ENCODE measurements at regions not wholly inside any gene's neighbourhood (a gene's known extent, or its start where the extent isn't known, plus 50 kb on each side); places are given as distances from the start of the nearest gene placed in this dataset.

DNA sequence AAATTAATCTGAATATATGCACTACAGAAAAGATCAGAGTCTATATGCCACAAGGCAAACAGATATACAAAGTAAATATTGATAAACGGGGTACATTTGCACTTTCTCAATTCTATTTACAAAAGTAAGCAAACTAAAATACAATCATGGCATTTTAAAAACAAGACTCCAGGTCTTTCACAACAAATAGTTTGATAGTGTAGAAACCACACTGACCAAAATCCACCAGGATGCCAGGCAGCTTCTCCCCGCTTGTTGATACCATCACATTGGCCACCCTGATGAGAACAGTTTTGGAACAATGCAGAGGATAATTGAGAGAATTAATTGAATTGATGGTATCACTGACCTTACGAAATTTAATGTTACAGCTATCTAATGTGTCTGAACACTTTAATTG, 190.6 kb upstream of the TMCO5A start:
- DNase-seq = no peak
- Histone ChIP-seq H3K9me3 (ENCODE audit: insufficient read depth, low read depth, low read length) (no peaks in the 10 kb centered on the region), H3K27ac (ENCODE audit: low read depth, low read length) (no peak overlapping the region), H2AFZ (ENCODE audit: insufficient read depth, low read length, poor library complexity) (no peak overlapping the region), H3K79me1 (ENCODE audit: low read length) (no peaks in the 10 kb centered on the region), H3K36me3 (ENCODE audit: control insufficient read depth in 1 of 2, insufficient read depth in 2 of 2, low read length in 2 of 2) (no peaks in the 10 kb centered on the region), H3K79me2 (ENCODE audit: control insufficient read depth, insufficient read depth, low read length, poor library complexity) (no peaks in the 10 kb centered on the region), H3K4me1 (ENCODE audit: control insufficient read depth in 1 of 2, insufficient read depth in 2 of 2, low read length in 2 of 2) (no peaks in the 10 kb centered on the region), H2BK120ac (ENCODE audit: insufficient read depth, low read length, poor library complexity) (no peak overlapping the region), H3K4ac (ENCODE audit: low read depth, low read length) (no peak overlapping the region), H4K12ac (ENCODE audit: low read depth, low read length) (no peak overlapping the region), H4K8ac (ENCODE audit: low read depth, low read length) (no peak overlapping the region), H3K9ac (ENCODE audit: low read length) (no peak overlapping the region), H3K14ac (ENCODE audit: low read length) (no peak overlapping the region), H3K27me3 (ENCODE audit: insufficient read depth, low read length) (no peaks in the 10 kb centered on the region), H2BK5ac (ENCODE audit: low read depth, low read length, poor library complexity) (no peak overlapping the region), H4K91ac (ENCODE audit: low read depth, low read length) (no peak overlapping the region), H3K18ac (ENCODE audit: low read length) (no peak overlapping the region), H3K4me2 (ENCODE audit: low read length) (no peak overlapping the region), H3K23ac (ENCODE audit: low read length) (no peak overlapping the region), H3K4me3 (ENCODE audit: low read depth, low read length) (no peak overlapping the region), H2BK12ac (ENCODE audit: low read length) (no peak overlapping the region), H2AK5ac (ENCODE audit: low read length) (no peak overlapping the region)
- WGBS (ENCODE audit: extremely low coverage, insufficient coverage, insufficient read length) = no CpG with 5 or more reads among the region's 3 CpGs

- Histone ChIP-seq H3K4me1 (ENCODE audit: control insufficient read depth in 1 of 2, insufficient read depth in 2 of 2, low read length in 2 of 2) (no peaks in the 10 kb centered on the region), H3K23ac (ENCODE audit: low read length) (no peak overlapping the region), H2AK5ac (ENCODE audit: low read length) (no peak overlapping the region), H2AFZ (ENCODE audit: insufficient read depth, low read length, poor library complexity) (no peak overlapping the region), H3K18ac (ENCODE audit: low read length) (no peak overlapping the region), H3K27me3 (ENCODE audit: insufficient read depth, low read length) (no peaks in the 10 kb centered on the region), H3K9me3 (ENCODE audit: insufficient read depth, low read depth, low read length) (no peaks in the 10 kb centered on the region), H2BK120ac (ENCODE audit: insufficient read depth, low read length, poor library complexity) (no peak overlapping the region), H3K4me2 (ENCODE audit: low read length) (no peak overlapping the region), H3K79me2 (ENCODE audit: control insufficient read depth, insufficient read depth, low read length, poor library complexity) (no peaks in the 10 kb centered on the region), H2BK5ac (ENCODE audit: low read depth, low read length, poor library complexity) (no peak overlapping the region), H3K4me3 (ENCODE audit: low read depth, low read length) (no peak overlapping the region), H3K4ac (ENCODE audit: low read depth, low read length) (no peak overlapping the region), H3K14ac (ENCODE audit: low read length) (no peak overlapping the region), H3K79me1 (ENCODE audit: low read length) (no peaks in the 10 kb centered on the region), H2BK12ac (ENCODE audit: low read length) (no peak overlapping the region), H4K12ac (ENCODE audit: low read depth, low read length) (no peak overlapping the region), H3K27ac (ENCODE audit: low read depth, low read length) (no peak overlapping the region), H4K91ac (ENCODE audit: low read depth, low read length) (no peak overlapping the region), H3K9ac (ENCODE audit: low read length) (no peak overlapping the region), H4K8ac (ENCODE audit: low read depth, low read length) (no peak overlapping the region), H3K36me3 (ENCODE audit: control insufficient read depth in 1 of 2, insufficient read depth in 2 of 2, low read length in 2 of 2) (no peaks in the 10 kb centered on the region)
- no CpG with 5 or more reads among the region's 1 CpG for WGBS (ENCODE audit: extremely low coverage, insufficient coverage, insufficient read length)
- no peak for DNase-seq
These were observed 189.9 kb upstream of the TMCO5A start for GRCh38 chr15:37744521-37744920.

DNA sequence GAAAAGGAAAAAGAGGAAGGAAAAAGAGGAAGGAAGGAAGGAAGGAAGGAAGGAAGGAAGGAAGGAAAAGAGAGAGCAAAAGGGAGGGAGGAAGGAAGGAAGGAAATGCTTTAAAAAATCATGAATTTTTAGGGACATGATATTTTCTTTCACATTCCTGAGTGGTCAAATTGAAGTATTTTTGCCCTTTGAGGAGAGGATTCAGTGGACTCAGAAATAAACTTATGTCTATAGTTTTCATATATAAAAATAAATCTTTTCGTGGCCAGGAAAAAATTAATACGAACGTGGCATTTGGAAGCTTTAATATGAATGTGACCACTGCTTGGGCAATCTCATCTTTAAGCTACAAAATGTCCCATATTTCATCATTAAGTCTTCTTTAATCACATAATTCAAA, 183.0 kb upstream of the TMCO5A start:
- H3K4me2 ChIP-seq (ENCODE audit: low read length) = no peak overlapping the region
- H3K4ac ChIP-seq (ENCODE audit: low read depth, low read length) = no peak overlapping the region
- H3K9ac ChIP-seq (ENCODE audit: low read length) = no peak overlapping the region
- no peak overlapping the region for H4K91ac ChIP-seq (ENCODE audit: low read depth, low read length)
- H3K4me3 ChIP-seq (ENCODE audit: low read depth, low read length) = no peak overlapping the region
- no CpG with 5 or more reads among the region's 3 CpGs for WGBS (ENCODE audit: extremely low coverage, insufficient coverage, insufficient read length)
- no peak overlapping the region for H2AK5ac ChIP-seq (ENCODE audit: low read length)
- H4K12ac ChIP-seq (ENCODE audit: low read depth, low read length) = no peak overlapping the region
- no peaks in the 10 kb centered on the region for H3K36me3 ChIP-seq (ENCODE audit: control insufficient read depth in 1 of 2, insufficient read depth in 2 of 2, low read length in 2 of 2)
- H3K9me3 ChIP-seq (ENCODE audit: insufficient read depth, low read depth, low read length) = no peaks in the 10 kb centered on the region
- H2BK5ac ChIP-seq (ENCODE audit: low read depth, low read length, poor library complexity) = no peak overlapping the region
- H3K27ac ChIP-seq (ENCODE audit: low read depth, low read length) = no peak overlapping the region
- no peak overlapping the region for H2AFZ ChIP-seq (ENCODE audit: insufficient read depth, low read length, poor library complexity)
- H3K23ac ChIP-seq (ENCODE audit: low read length) = no peak overlapping the region
- no peak overlapping the region for H3K14ac ChIP-seq (ENCODE audit: low read length)
- no peak for DNase-seq
- no peak overlapping the region for H2BK120ac ChIP-seq (ENCODE audit: insufficient read depth, low read length, poor library complexity)
- H3K4me1 ChIP-seq (ENCODE audit: control insufficient read depth in 1 of 2, insufficient read depth in 2 of 2, low read length in 2 of 2) = no peaks in the 10 kb centered on the region
- no peaks in the 10 kb centered on the region for H3K79me2 ChIP-seq (ENCODE audit: control insufficient read depth, insufficient read depth, low read length, poor library complexity)
- H3K18ac ChIP-seq (ENCODE audit: low read length) = no peak overlapping the region
- no peaks in the 10 kb centered on the region for H3K79me1 ChIP-seq (ENCODE audit: low read length)
- no peaks in the 10 kb centered on the region for H3K27me3 ChIP-seq (ENCODE audit: insufficient read depth, low read length)
- no peak overlapping the region for H4K8ac ChIP-seq (ENCODE audit: low read depth, low read length)
- no peak overlapping the region for H2BK12ac ChIP-seq (ENCODE audit: low read length)

- H3K9ac ChIP-seq (ENCODE audit: low read length) = no peak overlapping the region
- H3K14ac ChIP-seq (ENCODE audit: low read length) = no peak overlapping the region
- no peak overlapping the region for H3K4me2 ChIP-seq (ENCODE audit: low read length)
- no peak overlapping the region for H2BK12ac ChIP-seq (ENCODE audit: low read length)
- no peak overlapping the region for H4K91ac ChIP-seq (ENCODE audit: low read depth, low read length)
- H3K4me3 ChIP-seq (ENCODE audit: low read depth, low read length) = no peak overlapping the region
- H3K4ac ChIP-seq (ENCODE audit: low read depth, low read length) = no peak overlapping the region
- no peak overlapping the region for H3K27ac ChIP-seq (ENCODE audit: low read depth, low read length)
- H4K12ac ChIP-seq (ENCODE audit: low read depth, low read length) = no peak overlapping the region
- no peaks in the 10 kb centered on the region for H3K79me1 ChIP-seq (ENCODE audit: low read length)
- H4K8ac ChIP-seq (ENCODE audit: low read depth, low read length) = no peak overlapping the region
- no peak overlapping the region for H3K23ac ChIP-seq (ENCODE audit: low read length)
- no peaks in the 10 kb centered on the region for H3K4me1 ChIP-seq (ENCODE audit: control insufficient read depth in 1 of 2, insufficient read depth in 2 of 2, low read length in 2 of 2)
- H2AFZ ChIP-seq (ENCODE audit: insufficient read depth, low read length, poor library complexity) = no peak overlapping the region
- no peak overlapping the region for H2AK5ac ChIP-seq (ENCODE audit: low read length)
- no peak overlapping the region for H2BK5ac ChIP-seq (ENCODE audit: low read depth, low read length, poor library complexity)
- no peaks in the 10 kb centered on the region for H3K9me3 ChIP-seq (ENCODE audit: insufficient read depth, low read depth, low read length)
- H3K27me3 ChIP-seq (ENCODE audit: insufficient read depth, low read length) = no peaks in the 10 kb centered on the region
- no peak overlapping the region for H3K18ac ChIP-seq (ENCODE audit: low read length)
- H2BK120ac ChIP-seq (ENCODE audit: insufficient read depth, low read length, poor library complexity) = no peak overlapping the region
- DNase-seq = no peak
- no peaks in the 10 kb centered on the region for H3K79me2 ChIP-seq (ENCODE audit: control insufficient read depth, insufficient read depth, low read length, poor library complexity)
- H3K36me3 ChIP-seq (ENCODE audit: control insufficient read depth in 1 of 2, insufficient read depth in 2 of 2, low read length in 2 of 2) = no peaks in the 10 kb centered on the region
These were observed 178.0 kb upstream of the TMCO5A start for GRCh38 chr15:37756407-37756806.

- Histone ChIP-seq H3K4me3 (ENCODE audit: low read depth, low read length) (no peak overlapping the region), H3K4me1 (ENCODE audit: control insufficient read depth in 1 of 2, insufficient read depth in 2 of 2, low read length in 2 of 2) (no peaks in the 10 kb centered on the region)
These were observed 176.0 kb upstream of the TMCO5A start for GRCh38 chr15:37758412-37758811.

More at GRCh38 chr15:37758412-37758811, 176.0 kb upstream of the TMCO5A start:
- H3K18ac ChIP-seq (ENCODE audit: low read length) = no peak overlapping the region
- H2BK12ac ChIP-seq (ENCODE audit: low read length) = no peak overlapping the region
- no peak overlapping the region for H3K27ac ChIP-seq (ENCODE audit: low read depth, low read length)
- no CpG with 5 or more reads among the region's 1 CpG for whole genome bisulfite sequencing (ENCODE audit: extremely low coverage, insufficient coverage, insufficient read length)
- no peak overlapping the region for H3K14ac ChIP-seq (ENCODE audit: low read length)
- no peak overlapping the region for H3K23ac ChIP-seq (ENCODE audit: low read length)
- no peak overlapping the region for H2AFZ ChIP-seq (ENCODE audit: insufficient read depth, low read length, poor library complexity)
- no peaks in the 10 kb centered on the region for H3K27me3 ChIP-seq (ENCODE audit: insufficient read depth, low read length)
- no peaks in the 10 kb centered on the region for H3K79me1 ChIP-seq (ENCODE audit: low read length)
- no peak overlapping the region for H4K12ac ChIP-seq (ENCODE audit: low read depth, low read length)
- DNase-seq = no peak
- no peak overlapping the region for H2BK120ac ChIP-seq (ENCODE audit: insufficient read depth, low read length, poor library complexity)
- H3K79me2 ChIP-seq (ENCODE audit: control insufficient read depth, insufficient read depth, low read length, poor library complexity) = no peaks in the 10 kb centered on the region
- H3K9me3 ChIP-seq (ENCODE audit: insufficient read depth, low read depth, low read length) = no peaks in the 10 kb centered on the region
- H3K36me3 ChIP-seq (ENCODE audit: control insufficient read depth in 1 of 2, insufficient read depth in 2 of 2, low read length in 2 of 2) = no peaks in the 10 kb centered on the region
- H4K91ac ChIP-seq (ENCODE audit: low read depth, low read length) = no peak overlapping the region
- H4K8ac ChIP-seq (ENCODE audit: low read depth, low read length) = no peak overlapping the region
- H3K4ac ChIP-seq (ENCODE audit: low read depth, low read length) = no peak overlapping the region
- no peak overlapping the region for H3K4me2 ChIP-seq (ENCODE audit: low read length)
- H3K9ac ChIP-seq (ENCODE audit: low read length) = no peak overlapping the region
- H2AK5ac ChIP-seq (ENCODE audit: low read length) = no peak overlapping the region
- no peak overlapping the region for H2BK5ac ChIP-seq (ENCODE audit: low read depth, low read length, poor library complexity)

Measured in trophoblast cell (in vitro differentiated cells and primary cell).